ENCODE measurements at regions not wholly inside any gene's neighbourhood (a gene's known extent, or its start where the extent isn't known, plus 50 kb on each side); places are given as distances from the start of the nearest gene placed in this dataset.

DNA sequence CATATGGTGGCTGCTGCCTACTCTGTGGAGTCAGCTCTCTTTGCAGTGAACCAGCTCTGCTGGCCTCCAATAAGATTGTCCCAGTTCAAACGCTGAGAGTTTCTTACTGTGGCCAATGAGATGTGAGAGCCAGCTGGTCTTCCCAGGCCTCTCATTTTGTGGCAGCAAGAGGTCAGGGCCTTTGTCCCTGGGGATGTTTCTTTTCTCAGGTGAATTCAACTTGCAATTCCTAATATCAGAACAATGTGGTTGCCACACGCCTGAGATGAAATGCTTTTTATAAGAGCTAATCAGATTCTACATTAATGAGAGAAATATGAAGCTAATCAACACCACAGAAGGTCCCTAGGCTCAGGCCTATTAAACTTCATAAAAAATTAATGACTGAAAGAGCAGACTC, 660.1 kb upstream of the CAMK1G start:
- no peak for DNase-seq

DNA sequence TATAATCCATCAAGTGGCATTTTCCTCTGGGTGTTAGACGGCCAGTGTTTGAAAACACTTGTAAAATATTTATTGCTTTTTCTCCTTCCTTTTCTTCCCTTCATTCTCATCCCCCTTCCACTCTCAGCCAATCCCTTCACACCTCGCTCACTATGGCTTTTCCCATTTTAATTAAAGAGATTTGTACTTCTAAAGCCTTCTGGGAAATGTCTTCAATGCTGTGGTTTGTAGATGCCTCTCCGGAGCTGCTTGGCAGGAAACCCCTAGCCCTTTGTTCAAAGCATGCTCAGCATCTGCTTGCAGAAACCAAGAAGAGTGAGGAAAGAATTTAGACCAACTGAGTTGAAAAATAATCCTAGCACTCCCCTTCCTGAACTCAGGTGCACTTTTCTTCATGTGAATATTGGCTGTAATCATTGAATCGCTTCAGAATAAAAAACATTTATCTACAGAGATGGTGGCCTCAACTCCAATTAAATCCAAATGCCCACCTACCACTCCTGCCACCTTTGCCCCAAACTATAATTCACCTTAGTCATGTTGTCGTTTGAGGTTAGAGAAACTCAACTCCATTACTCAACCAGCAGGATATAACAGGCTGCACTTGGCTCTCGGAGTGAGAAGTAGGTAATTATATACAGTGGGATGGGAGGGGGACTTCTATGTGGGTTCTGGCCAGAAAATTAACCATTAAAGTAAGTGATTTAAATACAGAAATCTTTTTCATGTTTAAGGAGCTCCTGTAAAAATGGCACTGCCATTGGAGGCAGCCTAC, 659.4 kb upstream of the CAMK1G start:
- DNase-seq = no peak

- DNase-seq = no peak
Observed at GRCh38 chr1:208924928-208925327, 658.6 kb upstream of the CAMK1G start.

DNA sequence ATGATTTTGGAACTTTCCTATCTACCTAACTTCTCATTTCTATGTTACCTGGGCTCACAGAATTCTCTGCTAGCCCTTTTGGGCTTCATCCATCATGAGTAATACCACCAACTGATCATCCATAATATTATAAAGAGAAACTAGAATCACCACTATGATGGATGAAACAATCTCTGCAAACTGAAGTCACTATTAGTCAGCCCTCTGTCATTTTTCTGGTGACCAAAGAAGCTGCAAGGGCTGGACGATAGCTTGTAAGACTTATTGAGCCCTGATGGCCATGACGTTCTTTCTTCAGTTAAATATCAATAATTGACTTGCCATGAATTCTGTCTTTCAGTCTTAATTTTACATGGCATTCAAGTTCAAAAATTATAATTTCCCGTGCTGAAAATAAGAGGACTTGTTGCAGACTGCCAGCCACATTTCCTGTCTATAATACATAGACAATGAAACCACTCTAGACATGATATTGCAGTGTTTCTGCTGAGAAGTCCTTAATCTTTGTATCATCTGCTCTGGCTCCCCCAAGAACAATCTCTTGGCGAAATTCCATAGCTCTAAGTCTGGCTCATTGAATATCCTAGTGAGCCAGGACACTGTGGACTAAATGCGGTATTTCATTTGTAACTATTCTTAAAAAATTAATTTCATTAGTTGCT, 655.0 kb upstream of the CAMK1G start:
- no peak for DNase-seq

DNA sequence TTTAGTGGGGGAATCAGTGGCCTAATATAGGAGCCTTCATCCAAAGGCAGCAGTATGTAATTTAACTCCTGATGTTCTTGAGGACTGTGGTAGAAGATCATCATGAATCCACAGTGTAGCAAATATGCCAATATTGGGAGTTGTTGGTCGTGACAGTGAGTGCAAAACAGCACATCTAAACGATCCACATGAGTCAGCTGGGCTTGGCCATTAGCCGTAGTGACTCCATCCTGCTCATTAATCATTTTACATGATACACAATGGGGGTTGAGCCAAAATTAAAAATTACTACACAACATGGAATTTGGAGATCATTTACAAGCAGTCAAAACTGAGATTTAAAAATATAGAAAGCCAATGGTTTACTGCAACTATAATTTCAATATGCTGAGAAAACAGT, 653.9 kb upstream of the CAMK1G start:
- no peak for DNase-seq

- no peak for DNase-seq
Observed at GRCh38 chr1:208931936-208932335, 651.6 kb upstream of the CAMK1G start.

DNA sequence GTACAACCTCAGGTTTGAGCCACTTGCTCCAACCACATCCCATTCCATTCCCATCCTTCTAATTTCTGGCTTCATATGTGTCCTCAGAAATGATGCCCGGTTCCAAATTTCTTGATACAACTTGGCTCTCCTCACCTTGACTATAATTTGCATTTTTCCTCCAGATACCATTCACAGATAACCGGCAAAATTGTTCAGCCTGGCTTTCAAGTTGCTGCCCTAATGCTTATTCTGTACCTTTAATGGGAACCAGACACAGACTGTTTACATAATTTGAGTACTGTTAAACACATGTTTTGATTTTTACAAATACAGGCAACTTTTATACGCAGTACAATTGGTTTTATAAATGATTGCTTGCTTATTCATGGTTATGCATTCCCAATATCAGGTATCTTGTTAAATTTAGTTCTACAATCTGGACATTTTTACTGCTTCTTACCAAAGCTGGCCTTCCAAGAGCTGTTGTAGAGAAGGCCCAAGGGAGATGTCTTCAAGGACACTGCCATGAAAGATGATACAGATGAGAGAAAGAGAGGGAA, 649.5 kb upstream of the CAMK1G start:
- no peak for DNase-seq

- DNase-seq = no peak
Observed at GRCh38 chr1:208934933-208935332, 648.6 kb upstream of the CAMK1G start.

GRCh38 chr1:208935517-208936187, 647.9 kb upstream of the CAMK1G start:
- no peak for DNase-seq

DNA sequence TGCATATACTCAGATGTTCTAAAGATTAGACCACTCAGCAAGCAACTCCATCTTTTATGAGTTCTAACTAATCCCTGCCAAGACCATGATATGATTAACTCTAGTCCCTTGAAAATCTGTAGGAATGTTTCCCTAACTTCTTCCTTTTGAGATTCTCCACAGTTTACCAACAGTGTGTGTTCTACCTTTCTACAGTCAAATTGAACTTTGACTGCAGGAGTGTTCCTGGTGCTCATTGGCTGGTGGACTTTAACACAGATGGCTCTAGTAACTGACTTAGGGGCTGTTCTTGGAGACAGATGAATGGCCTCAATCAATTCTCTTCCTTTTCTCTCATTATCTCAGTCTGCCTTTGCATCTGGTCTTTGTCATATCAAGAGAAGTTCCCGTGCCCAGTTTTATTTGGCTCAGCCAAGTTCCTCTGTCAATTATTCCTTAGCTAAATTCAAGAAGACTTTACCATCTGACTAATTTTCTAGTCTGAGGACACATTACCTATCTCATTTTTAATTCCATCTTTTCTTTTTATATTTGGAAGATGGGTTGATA, 643.9 kb upstream of the CAMK1G start:
- no peak for DNase-seq

GRCh38 chr1:208942394-208943130, 641.0 kb upstream of the CAMK1G start:
- no peak for DNase-seq

- DNase-seq = no peak
Observed at GRCh38 chr1:208943291-208943690, 640.2 kb upstream of the CAMK1G start.

DNA sequence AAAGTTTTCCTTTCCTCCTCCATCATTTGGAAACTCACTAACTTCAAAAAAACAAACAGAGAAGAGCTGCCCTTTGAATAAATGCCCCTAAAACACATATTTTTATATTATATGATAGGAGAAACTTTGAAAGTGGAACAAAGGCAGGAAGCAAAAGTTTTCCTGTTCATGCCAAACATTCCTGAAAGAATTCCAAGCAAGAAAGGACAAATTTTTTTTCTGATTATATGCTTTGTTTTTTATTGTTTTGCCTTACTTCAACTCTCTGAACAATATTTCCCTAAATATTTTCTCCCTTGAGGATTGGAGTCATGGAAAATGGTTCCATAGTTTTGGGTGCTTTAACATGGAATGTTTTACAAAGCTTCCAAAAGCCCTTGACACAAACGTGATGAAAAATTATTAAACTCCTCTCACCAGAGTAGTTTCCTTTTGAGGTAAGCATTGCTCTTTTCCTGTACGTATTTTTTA, 638.5 kb upstream of the CAMK1G start:
- no peak for DNase-seq

GRCh38 chr1:208950206-208950605, 633.3 kb upstream of the CAMK1G start:
- no peak for DNase-seq

- no peak for DNase-seq
Observed at GRCh38 chr1:208951026-208951525, 632.4 kb upstream of the CAMK1G start.

DNA sequence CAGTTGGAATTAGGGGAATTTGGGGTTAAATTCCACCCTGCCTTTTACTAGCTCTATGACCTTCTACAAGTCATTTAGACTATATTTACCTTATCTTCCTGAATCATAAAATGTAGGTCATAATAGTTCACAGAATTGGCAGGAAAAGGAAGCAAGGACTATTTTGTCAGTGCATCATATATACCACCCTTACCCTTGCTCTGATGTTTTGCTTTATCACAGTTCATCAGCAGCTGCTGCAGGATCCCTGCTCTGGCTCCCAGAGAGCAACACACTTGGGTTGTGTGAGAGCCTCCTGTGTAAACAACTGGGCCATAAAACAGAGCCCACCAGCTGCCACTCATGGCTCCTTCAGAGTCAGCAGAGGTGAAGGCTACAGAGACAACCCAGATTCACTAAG, 631.6 kb upstream of the CAMK1G start:
- DNase-seq = no peak

- DNase-seq = no peak
Observed at GRCh38 chr1:208962867-208963266, 620.6 kb upstream of the CAMK1G start.

GRCh38 chr1:208965351-208965750, 618.2 kb upstream of the CAMK1G start:
- no peak for DNase-seq

DNA sequence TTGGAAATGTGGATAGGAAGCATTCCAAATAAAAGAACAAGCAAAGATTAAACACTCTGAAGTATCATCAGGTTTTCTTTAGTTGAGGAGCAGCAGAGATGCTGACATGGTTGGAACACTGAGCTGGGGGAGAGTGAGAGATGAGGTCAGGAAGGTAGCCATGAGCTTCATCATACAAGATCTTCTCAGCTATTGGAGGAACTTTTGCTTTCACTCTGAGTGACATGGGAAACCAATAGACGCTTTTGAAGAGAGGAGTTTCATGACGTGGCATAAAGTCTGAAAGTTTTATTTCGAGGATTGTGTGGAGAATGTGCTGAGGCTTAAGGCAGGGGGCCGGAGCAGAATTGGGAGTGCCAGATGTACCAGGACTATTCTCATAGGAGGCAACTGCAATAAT, 616.2 kb upstream of the CAMK1G start:
- no peak for DNase-seq

- DNase-seq = no peak
Observed at GRCh38 chr1:208974717-208975116, 608.8 kb upstream of the CAMK1G start.

GRCh38 chr1:208975456-208975855, 608.1 kb upstream of the CAMK1G start:
- no peak for DNase-seq

DNA sequence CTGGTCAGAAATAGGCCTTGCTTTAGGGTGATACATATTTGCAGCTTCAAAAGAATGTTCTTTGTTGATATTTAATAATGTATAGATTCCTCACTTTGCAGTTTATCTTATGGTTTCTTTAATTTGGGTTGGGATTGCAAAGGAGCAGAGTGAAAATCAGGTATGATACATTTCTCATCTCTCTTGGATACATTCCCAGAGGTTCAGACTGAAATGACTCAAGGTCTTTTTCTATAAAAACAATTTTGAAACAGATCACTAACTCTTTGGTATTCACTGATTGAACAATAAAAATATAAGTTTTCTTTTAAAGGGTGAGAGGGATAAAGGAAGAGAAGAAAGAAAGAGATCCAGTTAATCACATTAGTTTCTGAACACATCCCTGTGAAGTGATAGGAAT, 606.5 kb upstream of the CAMK1G start:
- no peak for DNase-seq
